Tibial artery (tissue), 4 donors: ENCODE measurements at regions not wholly inside any gene's neighbourhood (a gene's known extent, or its start where the extent isn't known, plus 50 kb on each side); places are given as distances from the start of the nearest gene placed in this dataset.
A peak's percentile ranks its signal among the peaks of the same experiment; 100 is the strongest.

Experiments
- DNase-seq, 2 donors: peaks; one replicate each; pipeline ENCODE4 v3.0.0-alpha.2; 2019
- H3K27ac ChIP-seq, 2 donors: fragments of 200-600 bp; sonication (generic) in 1 of 2; 1 replicate in 1 of 2; 2 replicates in 1 of 2; pipeline ENCODE4 v1.5.1; 2018 to 2019; ENCODE audit warnings: mild to moderate bottlenecking in 1 of 2
- H3K27me3 ChIP-seq, 2 donors: fragments of 200-600 bp; sonication (generic) in 1 of 2; one replicate each; pipeline versions ENCODE4 v1.5.1 to v1.6.0; 2016 to 2019
- H3K36me3 ChIP-seq, 3 donors: fragments of 200-600 bp; sonication (generic) in 2 of 3; one replicate each; pipeline ENCODE4 v1.5.1; 2016 to 2019; ENCODE audit warnings: mild to moderate bottlenecking in 2 of 3
- H3K4me1 ChIP-seq, 4 donors: fragments of 200-600 bp; sonication (generic) in 2 of 4; 1 replicate in 3 of 4; 2 replicates in 1 of 4; pipeline ENCODE4 v1.5.1; 2016 to 2019
- H3K4me3 ChIP-seq, 2 donors: fragments of 200-600 bp; sonication (generic) in 1 of 2; 1 replicate in 1 of 2; 2 replicates in 1 of 2; pipeline ENCODE4 v1.5.1; 2018 to 2019; ENCODE audit warnings: mild to moderate bottlenecking in 2 of 2
- H3K9me3 ChIP-seq, 3 donors: fragments of 200-600 bp; sonication (generic) in 1 of 3; one replicate each; pipeline ENCODE4 v1.5.1; 2016 to 2019
- CTCF ChIP-seq, 2 experiments: fragments of 200-600 bp in 1 of 2; fragments of 450-650 bp in 1 of 2; IDR thresholded peaks; one replicate each; pipeline ENCODE4 v1.5.1; 2017 to 2019; ENCODE audit warnings: antibody characterized with exemption in 2 of 2, mild to moderate bottlenecking in 1 of 2, moderate library complexity in 1 of 2
- intact Hi-C: fragments of 100-400 bp; cut with DNase I; formaldehyde crosslinking; loops from one replicate; pipeline ENCODE4 v1.15.0; 2023; ENCODE audit warnings: low total_unique reads

- H3K4me3 ChIP-seq, result no peak overlapping the region
- no peak for TF ChIP-seq CTCF (IDR thresholded peaks at IDR 0.05)
- no peak overlapping the region for H3K27ac ChIP-seq
- peaks cover 0 to 23% of the 10 kb centered on the region in 2 donors for H3K27me3 ChIP-seq
- H3K36me3 ChIP-seq, result no peaks in the 10 kb centered on the region
- intact Hi-C loops, result no loop called here
- H3K9me3 ChIP-seq, result no peaks in the 10 kb centered on the region
- no peaks in the 10 kb centered on the region for H3K4me1 ChIP-seq
- peak in 1 of 2 donors; percentile 23 for DNase-seq
These were observed 50.0 kb upstream of the CLDN5 start for GRCh38 chr22:19574247-19574646.

GRCh38 chr22:19576460-19577421 is 52.5 kb upstream of the CLDN5 start:
- Histone ChIP-seq H3K9me3 (no peaks in the 10 kb centered on the region), H3K36me3 (no peaks in the 10 kb centered on the region), H3K27ac (no peak overlapping the region), H3K4me1 (no peaks in the 10 kb centered on the region), H3K27me3 (peaks cover 0 to 28% of the 10 kb centered on the region in 2 donors), H3K4me3 (no peak overlapping the region)
- no peak for DNase-seq
- intact Hi-C loops, result no loop called here
- no peak for TF ChIP-seq CTCF (IDR thresholded peaks at IDR 0.05)

- H3K4me3 ChIP-seq, result no peak overlapping the region
- H3K36me3 ChIP-seq, result no peaks in the 10 kb centered on the region
- intact Hi-C loops, result no loop called here
- no peak overlapping the region for H3K27ac ChIP-seq
- no peaks in the 10 kb centered on the region for H3K4me1 ChIP-seq
- no peak for TF ChIP-seq CTCF (IDR thresholded peaks at IDR 0.05)
- H3K27me3 ChIP-seq, result peaks cover 0 to 28% of the 10 kb centered on the region in 2 donors
- no peak for DNase-seq
- H3K9me3 ChIP-seq, result no peaks in the 10 kb centered on the region
These were observed 53.3 kb upstream of the CLDN5 start for GRCh38 chr22:19577422-19577966.

- Histone ChIP-seq H3K27ac (no peak overlapping the region), H3K36me3 (no peaks in the 10 kb centered on the region), H3K4me1 (no peaks in the 10 kb centered on the region), H3K4me3 (no peak overlapping the region), H3K9me3 (no peaks in the 10 kb centered on the region), H3K27me3 (peaks cover 0 to 28% of the 10 kb centered on the region in 2 donors)
- no peak for TF ChIP-seq CTCF (IDR thresholded peaks at IDR 0.05)
- no peak for DNase-seq
- intact Hi-C loops, result no loop called here
These were observed 54.2 kb upstream of the CLDN5 start for GRCh38 chr22:19578180-19579004.

GRCh38 chr22:19579115-19579811 is 55.1 kb upstream of the CLDN5 start:
- Histone ChIP-seq H3K27me3 (peaks cover 0 to 28% of the 10 kb centered on the region in 2 donors), H3K9me3 (no peaks in the 10 kb centered on the region), H3K4me3 (no peak overlapping the region), H3K27ac (no peak overlapping the region), H3K36me3 (no peaks in the 10 kb centered on the region), H3K4me1 (no peaks in the 10 kb centered on the region)
- intact Hi-C loops, result no loop called here
- TF ChIP-seq CTCF (IDR thresholded peaks at IDR 0.05), result no peak
- DNase-seq, result no peak
